ENCODE measurements at regions not wholly inside any gene's neighbourhood (a gene's known extent, or its start where the extent isn't known, plus 50 kb on each side); places are given as distances from the start of the nearest gene placed in this dataset.

DNA sequence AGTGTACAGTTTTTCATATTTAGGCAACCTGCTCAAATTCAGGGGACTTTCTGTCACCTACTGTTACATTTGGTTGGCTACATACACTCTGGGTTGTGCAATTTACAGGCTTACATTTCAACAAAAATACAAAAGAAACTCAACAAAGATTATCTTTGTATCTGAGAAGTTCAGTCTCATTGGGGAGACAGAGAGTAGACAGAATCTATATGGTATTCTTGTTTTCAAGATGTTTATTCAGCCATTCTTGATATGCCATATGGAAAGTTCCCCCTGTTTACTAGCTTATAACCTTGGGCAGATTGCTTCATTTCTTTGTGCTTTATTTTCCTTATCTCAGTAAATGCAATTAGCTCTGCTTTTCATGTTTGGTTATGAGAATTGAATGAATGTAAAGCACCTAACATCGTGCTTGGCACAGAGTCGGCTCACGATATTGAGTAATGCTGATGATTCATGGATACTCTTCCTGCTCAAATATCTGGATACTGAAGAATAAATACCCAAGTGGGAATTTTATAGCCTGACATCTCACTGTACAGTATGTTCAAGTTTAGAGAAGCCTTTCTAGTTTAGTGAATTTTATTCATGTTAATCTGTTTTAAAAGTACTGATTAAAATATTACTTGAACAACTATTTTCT is 96.5 kb upstream of the PACRGL start:
- Mint-ChIP-seq H3K4me1 (ENCODE audit: low read depth in 2 of 2) (no peaks in the 10 kb centered on the region), H3K27ac (no peak overlapping the region), H3K36me3 (no peaks in the 10 kb centered on the region), H3K4me3 (no peak overlapping the region), H3K9me3 (no peaks in the 10 kb centered on the region), H3K27me3 (no peaks in the 10 kb centered on the region)
- no peak for ATAC-seq
- no peak for DNase-seq (ENCODE audit: low spot score)

DNA sequence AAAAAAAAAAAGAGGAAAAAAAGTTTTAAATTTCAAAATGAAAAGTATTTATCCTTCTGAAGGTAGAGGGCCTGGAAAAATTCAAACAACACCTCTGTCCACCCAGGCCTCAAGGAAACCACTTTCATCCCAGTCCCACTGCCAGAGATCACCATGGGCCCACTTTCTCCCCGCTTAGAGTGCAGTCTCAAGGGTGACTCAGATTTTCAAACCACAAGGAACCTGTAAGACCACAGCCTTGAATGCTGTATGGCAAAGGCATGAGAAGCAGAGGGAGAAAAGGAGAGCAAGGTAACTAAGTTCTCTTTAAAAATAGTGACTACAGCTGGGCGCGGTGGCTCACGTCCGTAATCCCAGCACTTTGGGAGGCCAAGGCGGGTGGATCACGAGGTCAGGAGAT is 87.9 kb upstream of the PACRGL start:
- H3K4me3 Mint-ChIP-seq: no peak overlapping the region
- H3K27ac Mint-ChIP-seq: no peak overlapping the region
- ATAC-seq: no peak
- H3K4me1 Mint-ChIP-seq (ENCODE audit: low read depth in 2 of 2): no peaks in the 10 kb centered on the region
- no peaks in the 10 kb centered on the region for H3K36me3 Mint-ChIP-seq
- no peak for DNase-seq (ENCODE audit: low spot score)
- no peaks in the 10 kb centered on the region for H3K9me3 Mint-ChIP-seq
- peaks cover 0 to under 1% of the 10 kb centered on the region in 2 donors for H3K27me3 Mint-ChIP-seq

DNA sequence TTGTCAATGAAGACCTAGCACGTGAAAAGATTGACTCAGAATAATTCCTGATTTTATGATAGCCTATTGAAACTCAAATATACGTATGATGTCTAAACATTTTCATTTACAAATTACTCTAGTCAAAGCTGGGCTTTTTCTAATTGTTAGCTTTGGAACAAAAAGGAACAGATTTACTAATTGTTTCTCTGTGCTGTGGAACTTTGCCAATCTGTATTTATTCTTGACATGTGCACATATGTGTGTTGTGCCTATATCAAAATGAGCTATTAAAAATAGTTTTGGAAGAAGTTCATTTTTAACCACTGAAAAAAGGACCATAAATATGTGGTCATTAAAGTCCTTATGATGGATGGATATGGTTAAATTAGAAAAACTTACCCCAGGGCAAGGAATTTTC is 85.4 kb upstream of the PACRGL start:
- Mint-ChIP-seq H3K27me3 (peaks cover 0 to 5% of the 10 kb centered on the region in 2 donors), H3K4me1 (ENCODE audit: low read depth in 2 of 2) (no peaks in the 10 kb centered on the region), H3K4me3 (no peak overlapping the region), H3K36me3 (no peaks in the 10 kb centered on the region), H3K9me3 (no peaks in the 10 kb centered on the region), H3K27ac (no peak overlapping the region)
- no peak for DNase-seq (ENCODE audit: low spot score)
- no peak for ATAC-seq

DNA sequence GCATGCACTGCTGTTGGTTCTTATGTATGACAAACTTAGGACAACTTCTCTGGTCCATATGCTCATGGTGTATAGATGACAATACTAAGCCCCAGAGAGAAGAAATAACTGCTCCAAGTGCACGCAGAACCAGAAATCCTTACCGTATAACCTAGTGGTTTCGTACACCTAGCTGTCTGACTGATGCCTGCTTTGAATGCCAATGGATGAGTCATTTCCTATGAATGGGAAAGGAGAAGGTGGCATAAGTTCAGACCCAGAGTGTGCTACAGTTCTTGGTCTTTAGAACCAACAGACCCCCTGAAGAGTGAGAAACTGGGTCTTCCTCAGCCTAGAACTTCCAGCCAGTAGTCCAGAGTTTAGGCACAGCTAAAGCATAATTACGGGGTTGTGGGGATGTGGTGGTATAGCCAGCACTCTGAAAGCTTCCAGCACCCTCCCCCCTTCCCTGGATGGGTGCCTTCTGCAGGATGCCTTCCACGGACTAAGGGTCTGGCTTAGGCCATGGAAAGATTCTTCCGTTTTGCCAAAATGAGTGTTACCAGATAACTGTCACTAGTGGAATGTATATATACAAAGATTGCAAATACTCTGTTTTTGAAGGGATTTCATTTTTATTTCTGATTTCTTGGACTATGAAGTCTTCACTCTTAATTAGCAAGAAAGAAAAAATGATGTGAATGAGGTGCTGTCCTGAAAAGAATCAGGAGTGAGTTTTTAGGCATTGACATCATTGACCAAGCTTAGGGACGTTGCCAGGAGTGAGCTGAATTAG is 84.6 kb upstream of the PACRGL start:
- Mint-ChIP-seq H3K27ac (no peak overlapping the region), H3K27me3 (peaks cover 0 to 5% of the 10 kb centered on the region in 2 donors), H3K4me3 (no peak overlapping the region), H3K9me3 (no peaks in the 10 kb centered on the region), H3K36me3 (no peaks in the 10 kb centered on the region), H3K4me1 (ENCODE audit: low read depth in 2 of 2) (no peaks in the 10 kb centered on the region)
- DNase-seq (ENCODE audit: low spot score): no peak
- ATAC-seq: peak in 1 of 2 donors; percentile 43

DNA sequence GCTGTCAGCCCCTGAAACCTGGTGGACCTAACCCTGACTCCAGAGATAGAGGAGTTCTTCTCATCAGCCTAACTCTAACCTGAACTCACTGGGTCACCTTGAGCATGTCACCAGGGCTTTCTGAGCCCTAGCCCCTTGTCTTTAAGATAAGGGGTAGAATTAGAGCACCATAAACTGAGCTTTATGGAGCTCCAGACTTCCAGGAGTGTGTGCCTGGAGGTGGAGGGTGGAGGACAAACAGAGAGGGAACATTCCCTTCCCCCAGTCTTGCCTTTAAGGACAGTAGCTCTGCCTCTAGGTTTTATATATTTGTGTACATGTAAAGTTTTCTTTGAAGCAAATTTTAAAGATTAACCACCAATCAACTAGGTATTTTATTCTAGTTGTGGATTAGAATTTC is 83.9 kb upstream of the PACRGL start:
- Mint-ChIP-seq H3K36me3 (no peaks in the 10 kb centered on the region), H3K27me3 (peaks cover 0 to 5% of the 10 kb centered on the region in 2 donors), H3K9me3 (no peaks in the 10 kb centered on the region), H3K4me1 (ENCODE audit: low read depth in 2 of 2) (no peaks in the 10 kb centered on the region), H3K27ac (no peak overlapping the region), H3K4me3 (no peak overlapping the region)
- no peak for DNase-seq (ENCODE audit: low spot score)
- ATAC-seq: peak in 1 of 2 donors; percentile 24

DNA sequence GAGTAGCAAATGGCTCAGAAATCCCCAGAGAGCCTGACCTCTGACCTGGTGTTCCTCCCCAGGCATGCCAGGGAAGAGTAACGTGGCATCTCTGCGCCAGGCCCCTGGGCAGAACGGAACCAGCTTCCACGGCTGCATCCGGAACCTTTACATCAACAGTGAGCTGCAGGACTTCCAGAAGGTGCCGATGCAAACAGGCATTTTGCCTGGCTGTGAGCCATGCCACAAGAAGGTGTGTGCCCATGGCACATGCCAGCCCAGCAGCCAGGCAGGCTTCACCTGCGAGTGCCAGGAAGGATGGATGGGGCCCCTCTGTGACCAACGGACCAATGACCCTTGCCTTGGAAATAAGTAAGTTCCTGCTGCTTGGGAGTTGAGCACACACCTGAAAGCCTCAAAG is 83.4 kb upstream of the PACRGL start:
- no peak for ATAC-seq
- no peak overlapping the region for H3K4me3 Mint-ChIP-seq
- no peaks in the 10 kb centered on the region for H3K9me3 Mint-ChIP-seq
- H3K36me3 Mint-ChIP-seq: no peaks in the 10 kb centered on the region
- no peak for DNase-seq (ENCODE audit: low spot score)
- H3K27ac Mint-ChIP-seq: no peak overlapping the region
- H3K27me3 Mint-ChIP-seq: peaks cover 0 to 5% of the 10 kb centered on the region in 2 donors
- H3K4me1 Mint-ChIP-seq (ENCODE audit: low read depth in 2 of 2): no peaks in the 10 kb centered on the region

DNA sequence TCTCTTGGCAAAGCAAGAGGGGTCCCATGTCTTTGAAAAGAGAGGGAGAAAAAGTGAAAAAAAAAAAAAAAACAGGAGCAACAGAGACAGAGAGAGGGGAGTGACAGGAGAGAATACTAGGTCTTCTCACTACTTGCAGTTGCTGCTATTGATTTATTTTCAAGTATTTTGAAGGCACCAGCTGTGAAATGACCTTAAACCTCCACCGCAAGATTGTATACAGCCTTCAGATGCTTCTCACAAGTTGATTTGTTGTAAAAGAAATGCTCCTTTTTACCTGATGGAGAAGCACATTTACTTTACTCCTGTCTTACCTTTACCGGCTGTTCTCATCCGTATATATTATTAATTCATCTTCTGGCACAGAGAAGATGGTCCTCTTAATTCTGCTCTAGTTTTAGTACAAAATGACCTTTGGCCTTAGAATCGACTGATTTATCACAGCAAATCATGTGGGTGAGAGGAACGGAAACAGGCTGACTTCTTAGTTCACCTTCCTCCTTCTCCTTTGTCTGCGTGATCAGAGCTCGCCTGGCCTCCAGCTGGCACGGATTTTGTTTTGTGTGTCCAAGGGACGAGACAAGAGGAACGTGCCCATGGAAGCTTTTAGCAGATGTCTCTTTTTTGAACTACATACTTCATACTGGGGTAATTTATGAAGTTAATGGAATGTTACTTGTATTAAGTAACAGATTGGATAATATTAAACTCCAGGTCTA is 82.4 kb upstream of the PACRGL start:
- Mint-ChIP-seq H3K27ac (no peak overlapping the region), H3K36me3 (no peaks in the 10 kb centered on the region), H3K9me3 (no peaks in the 10 kb centered on the region), H3K4me3 (no peak overlapping the region), H3K27me3 (peaks cover 0 to 5% of the 10 kb centered on the region in 2 donors), H3K4me1 (ENCODE audit: low read depth in 2 of 2) (no peaks in the 10 kb centered on the region)
- ATAC-seq (no peak), DNase-seq (ENCODE audit: low spot score) (no peak)

DNA sequence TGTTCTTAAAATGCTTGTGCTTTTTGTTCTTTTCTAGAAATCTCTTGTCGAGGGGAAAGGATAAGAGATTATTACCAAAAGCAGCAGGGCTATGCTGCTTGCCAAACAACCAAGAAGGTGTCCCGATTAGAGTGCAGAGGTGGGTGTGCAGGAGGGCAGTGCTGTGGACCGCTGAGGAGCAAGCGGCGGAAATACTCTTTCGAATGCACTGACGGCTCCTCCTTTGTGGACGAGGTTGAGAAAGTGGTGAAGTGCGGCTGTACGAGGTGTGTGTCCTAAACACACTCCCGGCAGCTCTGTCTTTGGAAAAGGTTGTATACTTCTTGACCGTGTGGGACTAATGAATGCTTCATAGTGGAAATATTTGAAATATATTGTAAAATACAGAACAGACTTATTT is 81.5 kb upstream of the PACRGL start:
- DNase-seq (ENCODE audit: low spot score) (no peak), ATAC-seq (no peak)
- H3K27me3 Mint-ChIP-seq: peaks cover 0 to 5% of the 10 kb centered on the region in 2 donors
- H3K4me1 Mint-ChIP-seq (ENCODE audit: low read depth in 2 of 2): no peaks in the 10 kb centered on the region
- H3K36me3 Mint-ChIP-seq: no peaks in the 10 kb centered on the region
- H3K9me3 Mint-ChIP-seq: no peaks in the 10 kb centered on the region
- no peak overlapping the region for H3K27ac Mint-ChIP-seq
- H3K4me3 Mint-ChIP-seq: no peak overlapping the region

DNA sequence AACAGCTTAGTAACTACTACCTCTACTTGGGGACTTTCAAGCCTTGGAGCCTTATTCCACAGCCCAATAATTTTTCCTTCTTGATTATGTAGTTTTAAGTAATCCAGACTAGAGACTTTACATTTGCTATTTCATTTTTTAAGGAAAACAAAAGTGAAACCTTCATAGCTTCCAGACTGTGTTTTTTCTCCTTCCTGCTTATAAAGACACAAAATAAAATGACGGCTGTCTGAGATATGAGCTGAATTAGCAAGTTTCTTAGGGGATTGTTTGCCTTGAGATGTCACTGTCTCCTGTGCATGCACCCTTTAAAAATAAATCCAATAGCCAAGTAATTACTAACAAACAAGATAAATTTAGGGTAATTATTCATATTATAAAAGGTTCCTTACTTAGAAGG is 78.8 kb upstream of the PACRGL start:
- DNase-seq (ENCODE audit: low spot score) (no peak), ATAC-seq (no peak)
- no peaks in the 10 kb centered on the region for H3K36me3 Mint-ChIP-seq
- no peak overlapping the region for H3K4me3 Mint-ChIP-seq
- H3K27me3 Mint-ChIP-seq: peaks cover 5 to 8% of the 10 kb centered on the region in 2 donors
- H3K27ac Mint-ChIP-seq: no peak overlapping the region
- H3K9me3 Mint-ChIP-seq: no peaks in the 10 kb centered on the region
- H3K4me1 Mint-ChIP-seq (ENCODE audit: low read depth in 2 of 2): no peaks in the 10 kb centered on the region

DNA sequence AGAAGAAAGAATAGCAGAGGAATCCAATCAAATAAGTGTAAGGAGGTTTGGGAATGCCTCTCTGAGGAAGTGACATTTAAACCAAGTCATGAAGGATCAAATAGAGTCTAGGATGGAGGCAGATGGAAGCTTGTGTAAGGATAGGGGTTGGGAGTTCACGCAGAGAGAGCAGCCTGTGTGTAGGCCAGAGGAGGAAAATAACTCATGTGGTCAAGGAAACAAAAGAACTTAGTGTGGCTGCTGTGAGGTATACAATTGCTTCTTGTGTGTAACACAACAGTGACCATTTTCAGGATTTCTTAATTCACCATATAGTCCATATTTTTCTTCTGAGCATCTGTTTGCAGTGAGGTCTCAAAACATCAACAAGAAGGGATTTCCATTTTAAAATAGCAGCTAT is 77.6 kb upstream of the PACRGL start:
- H3K9me3 Mint-ChIP-seq: no peaks in the 10 kb centered on the region
- no peak overlapping the region for H3K4me3 Mint-ChIP-seq
- no peaks in the 10 kb centered on the region for H3K4me1 Mint-ChIP-seq (ENCODE audit: low read depth in 2 of 2)
- no peak overlapping the region for H3K27ac Mint-ChIP-seq
- H3K27me3 Mint-ChIP-seq: peaks cover 5% of the 10 kb centered on the region in 2 donors
- H3K36me3 Mint-ChIP-seq: no peaks in the 10 kb centered on the region
- DNase-seq (ENCODE audit: low spot score) (no peak), ATAC-seq (no peak)

DNA sequence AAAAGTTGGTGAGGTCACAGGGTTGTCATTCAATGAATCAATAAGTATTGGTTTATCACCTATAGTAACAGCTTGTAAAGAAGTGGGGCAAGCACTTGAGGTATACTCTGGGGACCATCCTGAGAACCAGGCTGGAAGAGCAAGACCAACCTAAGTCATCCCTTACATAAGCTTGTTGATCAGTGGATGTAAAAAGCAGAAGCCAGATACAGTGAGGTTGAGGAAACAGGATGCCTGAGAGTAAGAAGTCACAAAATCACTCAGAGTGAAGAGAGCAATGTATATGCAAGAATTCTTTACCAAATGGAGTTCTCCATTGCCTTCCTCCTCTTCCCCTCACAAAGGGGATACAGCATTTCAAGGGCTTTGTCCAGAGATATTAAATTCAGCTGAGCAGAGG is 76.3 kb upstream of the PACRGL start:
- no peaks in the 10 kb centered on the region for H3K9me3 Mint-ChIP-seq
- no peak overlapping the region for H3K4me3 Mint-ChIP-seq
- DNase-seq (ENCODE audit: low spot score) (no peak), ATAC-seq (no peak)
- H3K4me1 Mint-ChIP-seq (ENCODE audit: low read depth in 2 of 2): no peaks in the 10 kb centered on the region
- peaks cover 2 to 5% of the 10 kb centered on the region in 2 donors for H3K27me3 Mint-ChIP-seq
- no peak overlapping the region for H3K27ac Mint-ChIP-seq
- H3K36me3 Mint-ChIP-seq: no peaks in the 10 kb centered on the region

DNA sequence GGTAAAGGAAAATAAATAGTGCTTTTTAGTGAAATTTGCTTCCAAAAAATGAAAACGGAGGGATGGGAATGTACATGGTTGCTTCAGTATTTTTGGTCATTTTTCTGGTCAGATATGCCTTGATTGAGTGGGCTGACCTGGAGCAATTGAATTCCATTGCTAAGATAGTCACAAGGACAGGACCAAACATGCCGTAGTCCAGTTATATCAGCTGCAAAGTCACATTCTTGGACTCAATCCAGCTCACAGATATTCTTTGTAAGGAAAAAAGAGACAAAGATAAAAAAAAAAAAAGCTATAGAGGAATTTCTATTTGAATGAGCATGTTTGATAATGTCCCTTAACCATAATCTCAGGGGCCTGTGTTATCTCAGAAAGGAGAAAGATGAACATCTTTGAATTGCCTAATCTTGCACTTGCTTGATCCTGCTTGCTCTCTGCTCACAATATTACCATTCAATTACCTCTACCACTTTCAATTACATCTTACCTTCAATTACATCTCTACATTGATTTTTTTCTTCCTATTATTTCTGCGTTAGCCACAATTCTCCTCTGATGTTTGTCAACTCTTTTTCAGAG is 75.4 kb upstream of the PACRGL start:
- H3K9me3 Mint-ChIP-seq: no peaks in the 10 kb centered on the region
- DNase-seq (ENCODE audit: low spot score) (no peak), ATAC-seq (no peak)
- peaks cover 2 to 5% of the 10 kb centered on the region in 2 donors for H3K27me3 Mint-ChIP-seq
- H3K4me1 Mint-ChIP-seq (ENCODE audit: low read depth in 2 of 2): no peaks in the 10 kb centered on the region
- no peak overlapping the region for H3K27ac Mint-ChIP-seq
- H3K36me3 Mint-ChIP-seq: no peaks in the 10 kb centered on the region
- H3K4me3 Mint-ChIP-seq: no peak overlapping the region

DNA sequence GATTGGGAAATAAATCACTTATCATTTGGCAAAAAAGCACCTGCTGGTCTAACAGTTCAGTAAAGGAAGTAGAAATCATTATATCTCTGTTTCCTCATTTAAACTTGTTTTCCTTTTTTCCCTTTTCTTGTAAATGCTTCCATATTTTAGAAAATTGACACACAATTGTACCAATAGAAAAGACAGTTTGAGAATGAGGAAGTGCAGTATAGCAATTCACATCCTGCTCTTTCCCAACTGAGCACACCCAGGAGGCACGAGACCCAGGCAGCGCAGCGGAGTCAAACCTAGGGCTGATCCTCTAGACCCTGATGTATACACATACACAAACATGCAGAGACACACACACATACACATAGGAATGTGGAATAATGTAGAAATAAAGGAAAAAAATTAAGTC is 74.8 kb upstream of the PACRGL start:
- DNase-seq (ENCODE audit: low spot score) (no peak), ATAC-seq (no peak)
- H3K9me3 Mint-ChIP-seq: no peaks in the 10 kb centered on the region
- H3K27ac Mint-ChIP-seq: no peak overlapping the region
- H3K27me3 Mint-ChIP-seq: peaks cover 2 to 5% of the 10 kb centered on the region in 2 donors
- H3K4me3 Mint-ChIP-seq: no peak overlapping the region
- H3K4me1 Mint-ChIP-seq (ENCODE audit: low read depth in 2 of 2): no peaks in the 10 kb centered on the region
- H3K36me3 Mint-ChIP-seq: no peaks in the 10 kb centered on the region
